Sigmoid colon (tissue), 6 donors: ENCODE measurements at regions not wholly inside any gene's neighbourhood (a gene's known extent, or its start where the extent isn't known, plus 50 kb on each side); places are given as distances from the start of the nearest gene placed in this dataset.
"Not testable (repeated sequence)": the region's sequence is repeated elsewhere in the genome, so short reads cannot be mapped to it uniquely, and the experiment has no call there.

Source experiments
- DNase-seq: peaks from one replicate; pipeline ENCODE4 v3.0.0-alpha.2; 2019
- H3K27ac ChIP-seq, 4 donors: fragments of 200-600 bp; sonication (generic); one replicate each; pipeline ENCODE4 v1.5.1; 2016 to 2019; ENCODE audit warnings: mild to moderate bottlenecking in 1 of 4
- H3K27me3 ChIP-seq, 3 donors: fragments of 200-600 bp; sonication (generic); one replicate each; pipeline ENCODE4 v1.5.1; 2019; ENCODE audit warnings: mild to moderate bottlenecking in 1 of 3
- H3K36me3 ChIP-seq, 4 donors: fragments of 200-600 bp; sonication (generic); one replicate each; pipeline ENCODE4 v1.5.1; 2016 to 2019
- H3K4me1 ChIP-seq, 4 donors: fragments of 200-600 bp; sonication (generic); one replicate each; pipeline ENCODE4 v1.5.1; 2017 to 2019
- H3K4me3 ChIP-seq, 4 donors: fragments of 200-600 bp; sonication (generic); one replicate each; pipeline ENCODE4 v1.5.1; 2017 to 2019; ENCODE audit warnings: mild to moderate bottlenecking in 2 of 4, moderate library complexity in 1 of 4
- H3K9me3 ChIP-seq, 4 donors: fragments of 200-600 bp in 3 of 4; sonication (generic) in 3 of 4; one replicate each; pipeline versions ENCODE4 v1.5.1 to v1.6.1; 2013 to 2019
- CTCF ChIP-seq, 4 experiments: fragments of 450-650 bp in 3 of 4; fragments of 200-600 bp in 1 of 4; IDR thresholded peaks; one replicate each; pipeline ENCODE4 v1.5.1; 2016 to 2019; ENCODE audit warnings: antibody characterized with exemption in 4 of 4, mild to moderate bottlenecking in 3 of 4, moderate library complexity in 2 of 4
- EP300 ChIP-seq, 4 donors: sonication (generic); formaldehyde crosslinking; IDR thresholded peaks; one replicate each; pipeline ENCODE4 v1.6.1; 2017; ENCODE audit warnings: antibody characterized with exemption in 4 of 4
- POLR2A ChIP-seq, 2 donors: fragments of 450-650 bp; IDR thresholded peaks; one replicate each; pipeline ENCODE4 v1.6.1; 2016; ENCODE audit warnings: antibody characterized with exemption in 2 of 2, mild to moderate bottlenecking in 2 of 2, moderate library complexity in 2 of 2
- POLR2AphosphoS5 ChIP-seq, 4 donors: sonication (generic); formaldehyde crosslinking; IDR thresholded peaks; one replicate each; pipeline ENCODE4 v1.6.1; 2017; ENCODE audit warnings: antibody characterized with exemption in 4 of 4
- WGBS, 2 donors: extraction: QIAGEN DNeasy Blood & Tissue Kit; methylation state at CpG; one replicate each; pipeline ENCODE4 v1.1.7; 2013; 5-methylcytosine and 5-hydroxymethylcytosine counted together
- intact Hi-C: fragments of 100-400 bp; cut with DNase I; formaldehyde crosslinking; loops from one replicate; pipeline ENCODE4 v1.15.1; 2023
- donor health status: healthy with polysubstance abuse.
- donor health status: healthy.

GRCh38 chr6:138666636-138667035 is 106.9 kb upstream of the CCDC28A start:
- H3K27ac ChIP-seq, result no peak overlapping the region
- no peak for TF ChIP-seq EP300 (IDR thresholded peaks at IDR 0.05)
- no peak for TF ChIP-seq POLR2AphosphoS5 (IDR thresholded peaks at IDR 0.05)
- TF ChIP-seq CTCF (IDR thresholded peaks at IDR 0.05), result no peak
- no peak for TF ChIP-seq POLR2A (IDR thresholded peaks at IDR 0.05)
- H3K27me3 ChIP-seq, result no peaks in the 10 kb centered on the region
- no peak overlapping the region for H3K4me3 ChIP-seq
- no peaks in the 10 kb centered on the region for H3K36me3 ChIP-seq
- no peak for DNase-seq
- H3K4me1 ChIP-seq, result no peaks in the 10 kb centered on the region
- intact Hi-C loops, result no loop called here
- 90 to 92% methylated on average over 6 of the region's 6 CpGs for WGBS, 2 donors
- no peaks in the 10 kb centered on the region for H3K9me3 ChIP-seq

- intact Hi-C loops, result no loop called here
- H3K4me3 ChIP-seq, result no peak overlapping the region
- no peak for DNase-seq
- no peaks in the 10 kb centered on the region for H3K4me1 ChIP-seq
- H3K9me3 ChIP-seq, result no peaks in the 10 kb centered on the region
- no peak overlapping the region for H3K27ac ChIP-seq
- WGBS, 2 donors, result 91 to 95% methylated on average over 1 of the region's 1 CpG
- no peaks in the 10 kb centered on the region for H3K36me3 ChIP-seq
- TF ChIP-seq EP300 (IDR thresholded peaks at IDR 0.05) (no peak), POLR2A (IDR thresholded peaks at IDR 0.05) (no peak), POLR2AphosphoS5 (IDR thresholded peaks at IDR 0.05) (no peak), CTCF (IDR thresholded peaks at IDR 0.05) (no peak)
- H3K27me3 ChIP-seq, result no peaks in the 10 kb centered on the region
These were observed 106.2 kb upstream of the CCDC28A start for GRCh38 chr6:138667408-138667807.

GRCh38 chr6:138671351-138671750 is 102.2 kb upstream of the CCDC28A start:
- H3K9me3 ChIP-seq, result no peaks in the 10 kb centered on the region
- no peak for DNase-seq
- 84 to 95% methylated on average over 4 of the region's 4 CpGs for WGBS, 2 donors
- no peak for TF ChIP-seq POLR2A (IDR thresholded peaks at IDR 0.05)
- H3K36me3 ChIP-seq, result no peaks in the 10 kb centered on the region
- no peak overlapping the region for H3K4me3 ChIP-seq
- intact Hi-C loops, result no loop called here
- no peak overlapping the region for H3K27ac ChIP-seq
- no peaks in the 10 kb centered on the region for H3K27me3 ChIP-seq
- no peaks in the 10 kb centered on the region for H3K4me1 ChIP-seq

GRCh38 chr6:138673346-138674014 is 100.1 kb upstream of the CCDC28A start:
- intact Hi-C loops, result no loop called here
- Histone ChIP-seq H3K36me3 (no peaks in the 10 kb centered on the region), H3K27me3 (no peaks in the 10 kb centered on the region), H3K4me1 (no peaks in the 10 kb centered on the region), H3K4me3 (no peak overlapping the region), H3K27ac (peak overlapping the region in 1 of 4 donors; percentile 6), H3K9me3 (no peaks in the 10 kb centered on the region)
- 40 to 48% methylated on average over 2 of the region's 2 CpGs for WGBS, 2 donors
- no peak for DNase-seq
- TF ChIP-seq CTCF (IDR thresholded peaks at IDR 0.05) (no peak), EP300 (IDR thresholded peaks at IDR 0.05) (no peak), POLR2A (IDR thresholded peaks at IDR 0.05) (no peak), POLR2AphosphoS5 (IDR thresholded peaks at IDR 0.05) (no peak)

- WGBS, 2 donors, result 86 to 98% methylated on average over 4 of the region's 4 CpGs
- H3K4me1 ChIP-seq, H3K9me3 ChIP-seq, H3K4me3 ChIP-seq, H3K27me3 ChIP-seq, H3K36me3 ChIP-seq, H3K27ac ChIP-seq, DNase-seq, intact Hi-C loops: not testable (repeated sequence)
These were observed 99.1 kb upstream of the CCDC28A start for GRCh38 chr6:138674444-138674843.

- no peak overlapping the region for H3K27ac ChIP-seq
- no peaks in the 10 kb centered on the region for H3K27me3 ChIP-seq
- TF ChIP-seq EP300 (IDR thresholded peaks at IDR 0.05) (no peak), POLR2AphosphoS5 (IDR thresholded peaks at IDR 0.05) (no peak), POLR2A (IDR thresholded peaks at IDR 0.05) (no peak), CTCF (IDR thresholded peaks at IDR 0.05) (no peak)
- no peak overlapping the region for H3K4me3 ChIP-seq
- no peaks in the 10 kb centered on the region for H3K36me3 ChIP-seq
- H3K9me3 ChIP-seq, result no peaks in the 10 kb centered on the region
- no peak for DNase-seq
- H3K4me1 ChIP-seq, result no peaks in the 10 kb centered on the region
- intact Hi-C loops, result no loop called here
- 93 to 95% methylated on average over 6 of the region's 6 CpGs for WGBS, 2 donors
These were observed 96.0 kb upstream of the CCDC28A start for GRCh38 chr6:138677538-138677937.
